Nephron (organoid): ENCODE measurements at regions not wholly inside any gene's neighbourhood (a gene's known extent, or its start where the extent isn't known, plus 50 kb on each side); places are given as distances from the start of the nearest gene placed in this dataset.

Experiments used
- H3K27ac Mint-ChIP-seq, 3 experiments: 2 replicates each; pipeline ENCODE4 v1.8.0; 2020; ENCODE audit warnings: mixed read lengths in 3 of 3, mild to moderate bottlenecking in 2 of 3, moderate library complexity in 1 of 3
- H3K27me3 Mint-ChIP-seq: 2 replicates; pipeline ENCODE4 v1.8.0; 2021; ENCODE audit warnings: low read depth, mild to moderate bottlenecking, moderate library complexity, mixed read lengths
- H3K36me3 Mint-ChIP-seq: 2 replicates; pipeline ENCODE4 v1.8.0; 2020; ENCODE audit warnings: low read depth, mixed read lengths
- H3K4me1 Mint-ChIP-seq: 2 replicates; pipeline ENCODE4 v1.8.0; 2020; ENCODE audit warnings: mixed read lengths
- H3K4me3 Mint-ChIP-seq, 3 experiments: 2 replicates each; pipeline ENCODE4 v1.8.0; 2020; ENCODE audit warnings: mild to moderate bottlenecking in 3 of 3, mixed read lengths in 3 of 3, moderate library complexity in 2 of 3
- H3K9me3 Mint-ChIP-seq: 2 replicates; pipeline ENCODE4 v1.8.0; 2020; ENCODE audit warnings: mixed read lengths
- TF ChIP-seq, protein P1 (sequence below), 3 experiments: fragments of 200-600 bp; sonication (generic); IDR thresholded peaks; one replicate each; pipeline ENCODE4 v1.5.0; 2021; ENCODE audit warnings: antibody characterized with exemption in 3 of 3; ENCODE audit not compliant: unreplicated experiment in 3 of 3

DNA sequence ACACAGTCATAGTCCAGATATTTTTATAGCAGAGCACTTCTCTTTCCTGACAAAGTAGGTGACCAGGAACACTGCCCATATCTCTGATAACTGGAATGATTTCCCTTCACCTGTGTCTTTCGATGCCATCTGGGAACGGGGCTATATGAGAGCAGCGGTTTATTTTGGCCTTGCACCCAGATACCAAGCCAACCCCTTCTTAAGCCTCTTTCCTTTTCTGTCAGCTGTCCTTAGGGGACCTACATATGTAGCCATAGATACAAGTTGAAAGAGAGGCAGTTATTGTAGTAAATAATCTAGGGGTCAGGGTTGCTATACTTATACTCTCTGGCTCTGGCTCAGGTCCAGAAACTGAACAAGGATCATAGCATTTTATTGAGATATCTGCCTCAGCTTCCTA lies 128.8 kb downstream of the NHLRC3 start:
- Mint-ChIP-seq H3K27me3 (no peaks in the 10 kb centered on the region), H3K27ac (no peak overlapping the region), H3K36me3 (no peaks in the 10 kb centered on the region), H3K4me3 (no peak overlapping the region), H3K4me1 (peaks cover 7% of the 10 kb centered on the region), H3K9me3 (peaks cover 3% of the 10 kb centered on the region)
- TF ChIP-seq, protein P1, sequence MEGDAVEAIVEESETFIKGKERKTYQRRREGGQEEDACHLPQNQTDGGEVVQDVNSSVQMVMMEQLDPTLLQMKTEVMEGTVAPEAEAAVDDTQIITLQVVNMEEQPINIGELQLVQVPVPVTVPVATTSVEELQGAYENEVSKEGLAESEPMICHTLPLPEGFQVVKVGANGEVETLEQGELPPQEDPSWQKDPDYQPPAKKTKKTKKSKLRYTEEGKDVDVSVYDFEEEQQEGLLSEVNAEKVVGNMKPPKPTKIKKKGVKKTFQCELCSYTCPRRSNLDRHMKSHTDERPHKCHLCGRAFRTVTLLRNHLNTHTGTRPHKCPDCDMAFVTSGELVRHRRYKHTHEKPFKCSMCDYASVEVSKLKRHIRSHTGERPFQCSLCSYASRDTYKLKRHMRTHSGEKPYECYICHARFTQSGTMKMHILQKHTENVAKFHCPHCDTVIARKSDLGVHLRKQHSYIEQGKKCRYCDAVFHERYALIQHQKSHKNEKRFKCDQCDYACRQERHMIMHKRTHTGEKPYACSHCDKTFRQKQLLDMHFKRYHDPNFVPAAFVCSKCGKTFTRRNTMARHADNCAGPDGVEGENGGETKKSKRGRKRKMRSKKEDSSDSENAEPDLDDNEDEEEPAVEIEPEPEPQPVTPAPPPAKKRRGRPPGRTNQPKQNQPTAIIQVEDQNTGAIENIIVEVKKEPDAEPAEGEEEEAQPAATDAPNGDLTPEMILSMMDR (IDR thresholded peaks at IDR 0.05; ENCODE audit: unreplicated experiment in 3 of 3) = no peak

DNA sequence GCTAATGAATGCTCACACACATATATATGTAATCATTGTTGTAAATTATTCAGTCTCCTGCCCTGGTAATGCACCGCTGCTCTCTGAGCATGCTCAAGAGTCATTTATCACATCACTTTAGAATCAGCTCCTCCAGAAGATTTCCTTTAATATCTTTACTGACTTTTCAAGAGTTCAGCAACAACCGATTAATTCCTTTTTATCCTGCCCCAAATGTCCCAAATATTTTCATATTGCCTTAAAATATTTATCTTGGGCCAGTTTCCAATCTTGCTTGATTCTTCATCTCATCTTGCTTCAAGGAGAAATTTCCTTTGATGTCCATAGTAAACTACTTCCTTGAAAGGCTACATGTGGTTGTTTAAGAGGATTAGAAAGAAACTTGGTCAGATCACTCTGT lies 132.5 kb downstream of the NHLRC3 start:
- Mint-ChIP-seq H3K36me3 (no peaks in the 10 kb centered on the region), H3K4me3 (no peak overlapping the region), H3K27me3 (no peaks in the 10 kb centered on the region), H3K27ac (no peak overlapping the region), H3K4me1 (peaks cover 17% of the 10 kb centered on the region), H3K9me3 (peaks cover 3% of the 10 kb centered on the region)
- TF ChIP-seq, protein P1 (IDR thresholded peaks at IDR 0.05; ENCODE audit: unreplicated experiment in 3 of 3) = no peak

DNA sequence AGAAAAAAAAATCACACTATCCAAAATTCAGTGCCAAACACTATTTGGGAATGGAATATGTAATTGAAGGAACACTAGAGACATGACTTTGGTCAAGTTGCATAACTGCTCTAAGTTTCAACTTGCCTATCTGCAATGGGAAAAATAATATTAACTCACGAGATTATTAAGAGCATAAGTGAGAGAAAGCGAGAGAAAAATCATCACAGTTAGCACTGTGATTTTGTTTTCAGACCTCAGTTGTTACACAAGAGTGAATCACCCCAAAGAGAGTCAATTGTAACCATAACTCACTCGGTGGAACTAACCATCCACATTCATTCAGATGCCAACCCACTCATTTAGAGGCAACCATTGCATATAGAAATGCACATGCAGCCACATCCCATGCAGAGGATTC lies 147.1 kb downstream of the NHLRC3 start:
- peak overlapping the region in 1 of 3 experiments; percentile 77 for H3K27ac Mint-ChIP-seq
- peaks cover 27% of the 10 kb centered on the region for H3K4me1 Mint-ChIP-seq
- no peaks in the 10 kb centered on the region for H3K9me3 Mint-ChIP-seq
- no peak overlapping the region for H3K4me3 Mint-ChIP-seq
- no peaks in the 10 kb centered on the region for H3K36me3 Mint-ChIP-seq
- no peaks in the 10 kb centered on the region for H3K27me3 Mint-ChIP-seq
- TF ChIP-seq, protein P1 (IDR thresholded peaks at IDR 0.05; ENCODE audit: unreplicated experiment in 3 of 3) = no peak

DNA sequence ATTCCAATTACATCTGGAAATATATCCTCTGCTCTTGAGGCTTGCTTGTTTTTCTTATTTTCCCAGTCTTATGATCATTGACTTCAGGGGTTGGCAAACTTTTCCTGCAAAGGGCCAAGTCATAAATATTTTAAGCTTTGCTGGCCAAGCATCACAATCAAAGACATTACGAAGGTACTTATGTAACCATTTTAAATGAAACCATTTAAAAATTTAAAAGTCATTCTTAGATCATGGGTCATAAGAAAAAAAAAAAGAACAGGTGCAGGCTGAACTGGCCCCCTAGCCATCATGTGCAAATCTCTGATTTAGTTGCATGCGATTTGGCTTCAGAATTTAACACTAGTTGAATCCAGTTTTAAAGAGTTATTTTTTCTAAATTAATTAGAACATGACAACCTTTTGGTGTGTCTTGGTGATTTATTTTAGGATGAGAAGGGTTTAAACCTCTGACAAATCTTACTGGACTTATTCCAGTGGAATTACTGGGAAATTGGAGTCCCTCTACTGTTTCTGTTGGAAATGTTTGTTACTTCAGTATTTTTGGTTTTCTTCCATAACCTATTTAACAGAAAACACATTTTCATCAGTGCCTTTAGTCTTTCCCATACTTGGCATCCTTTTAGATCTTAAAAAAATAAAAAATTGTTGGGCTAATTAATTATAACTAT lies 148.1 kb downstream of the NHLRC3 start:
- Mint-ChIP-seq H3K36me3 (no peaks in the 10 kb centered on the region), H3K9me3 (no peaks in the 10 kb centered on the region), H3K27me3 (no peaks in the 10 kb centered on the region), H3K4me3 (no peak overlapping the region), H3K4me1 (peaks cover 27% of the 10 kb centered on the region), H3K27ac (peak overlapping the region in 2 of 3 experiments; percentile 70 to 77)
- TF ChIP-seq, protein P1 (IDR thresholded peaks at IDR 0.05; ENCODE audit: unreplicated experiment in 3 of 3) = no peak

DNA sequence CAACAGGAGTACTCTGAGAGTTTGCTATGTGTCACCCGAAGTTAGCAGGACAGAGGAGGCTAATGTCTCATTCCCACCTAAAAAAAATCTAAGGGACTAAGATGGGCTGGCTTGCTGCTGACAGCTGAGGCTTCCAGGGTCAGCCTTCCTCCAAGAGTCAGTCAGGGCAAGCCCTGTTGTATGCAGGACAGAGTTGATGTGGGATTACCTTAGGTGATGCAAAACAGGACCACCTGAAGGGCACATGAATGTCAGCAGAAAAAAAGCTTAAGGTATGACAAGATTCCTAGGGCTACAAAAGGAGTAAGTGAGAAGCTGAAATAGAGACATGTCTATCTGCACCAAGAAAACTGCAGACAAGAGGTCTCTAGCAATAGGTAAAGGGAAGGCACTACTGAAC lies 151.5 kb downstream of the NHLRC3 start:
- TF ChIP-seq, protein P1 (IDR thresholded peaks at IDR 0.05; ENCODE audit: unreplicated experiment in 3 of 3) = no peak
- H3K4me1 Mint-ChIP-seq = peaks cover 25% of the 10 kb centered on the region
- no peaks in the 10 kb centered on the region for H3K36me3 Mint-ChIP-seq
- H3K9me3 Mint-ChIP-seq = no peaks in the 10 kb centered on the region
- no peaks in the 10 kb centered on the region for H3K27me3 Mint-ChIP-seq
- H3K27ac Mint-ChIP-seq = peak overlapping the region in 1 of 3 experiments; percentile 58
- H3K4me3 Mint-ChIP-seq = no peak overlapping the region
